HG03442 (cell line): ENCODE measurements at regions not wholly inside any gene's neighbourhood (a gene's known extent, or its start where the extent isn't known, plus 50 kb on each side); places are given as distances from the start of the nearest gene placed in this dataset.
"Not testable (repeated sequence)": the region's sequence is repeated elsewhere in the genome, so short reads cannot be mapped to it uniquely, and the experiment has no call there.

Experiments
- ATAC-seq: cut with Tn5 transposase; IDR thresholded peaks from one replicate; pipeline ENCODE4 v1.9.1; 2021; ENCODE audit warnings: mild to moderate bottlenecking, moderate library complexity; ENCODE audit not compliant: unreplicated experiment

GRCh38 chr20:29319725-29320124 lies 1937.7 kb upstream of the DEFB115 start:
- ATAC-seq: no peak

GRCh38 chr20:29320216-29320949 lies 1937.1 kb upstream of the DEFB115 start:
- ATAC-seq: not testable (repeated sequence)

GRCh38 chr20:29323631-29324515 lies 1933.6 kb upstream of the DEFB115 start:
- ATAC-seq: not testable (repeated sequence)

- not testable (repeated sequence) for ATAC-seq
Observed at GRCh38 chr20:29324516-29325303, 1932.8 kb upstream of the DEFB115 start.

GRCh38 chr20:29325304-29325640 lies 1932.2 kb upstream of the DEFB115 start:
- no peak for ATAC-seq

- not testable (repeated sequence) for ATAC-seq
Observed at GRCh38 chr20:29325781-29326180, 1931.7 kb upstream of the DEFB115 start.

GRCh38 chr20:29326376-29327070 lies 1930.9 kb upstream of the DEFB115 start:
- no peak for ATAC-seq

- not testable (repeated sequence) for ATAC-seq
Observed at GRCh38 chr20:29327600-29328420, 1929.7 kb upstream of the DEFB115 start.

- ATAC-seq: not testable (repeated sequence)
Observed at GRCh38 chr20:29330429-29331115, 1926.9 kb upstream of the DEFB115 start.

- no peak for ATAC-seq
Observed at GRCh38 chr20:29349836-29350235, 1907.6 kb upstream of the DEFB115 start.

- ATAC-seq: not testable (repeated sequence)
Observed at GRCh38 chr20:29375937-29376336, 1881.5 kb upstream of the DEFB115 start.

GRCh38 chr20:29392853-29393252 lies 1864.6 kb upstream of the DEFB115 start:
- not testable (repeated sequence) for ATAC-seq

- ATAC-seq: no peak
Observed at GRCh38 chr20:29408034-29408695, 1849.3 kb upstream of the DEFB115 start.

GRCh38 chr20:29408707-29409106 lies 1848.8 kb upstream of the DEFB115 start:
- not testable (repeated sequence) for ATAC-seq

GRCh38 chr20:29409160-29409689 lies 1848.2 kb upstream of the DEFB115 start:
- ATAC-seq: not testable (repeated sequence)

GRCh38 chr20:29409833-29410805 lies 1847.3 kb upstream of the DEFB115 start:
- ATAC-seq: no peak

- no peak for ATAC-seq
Observed at GRCh38 chr20:29410806-29411457, 1846.5 kb upstream of the DEFB115 start.
